MM.1S (cell line): ENCODE measurements at regions not wholly inside any gene's neighbourhood (a gene's known extent, or its start where the extent isn't known, plus 50 kb on each side); places are given as distances from the start of the nearest gene placed in this dataset.

Experiments used
- DNase-seq: peaks from one replicate; pipeline ENCODE4 v3.0.0-alpha.2; 2015
- H2AFZ ChIP-seq: fragments of 300-600 bp; sonication (generic); 2 replicates; pipeline ENCODE4 v1.6.0; 2016; ENCODE audit warnings: antibody characterized with exemption, low read length
- H3F3A ChIP-seq: fragments of 300-600 bp; sonication (generic); 2 replicates; pipeline ENCODE4 v1.6.1; 2016; ENCODE audit warnings: mild to moderate bottlenecking, antibody characterized with exemption, low read length, moderate library complexity, mixed read lengths; ENCODE audit not compliant: insufficient read depth
- H3K27ac ChIP-seq: fragments of 300-600 bp; sonication (generic); 2 replicates; pipeline ENCODE4 v1.5.1; 2016; ENCODE audit warnings: mild to moderate bottlenecking, low read length
- H3K27me3 ChIP-seq: fragments of 300-600 bp; sonication (generic); replicated peaks from 2 replicates; pipeline ENCODE4 v1.6.0; 2016; ENCODE audit warnings: low read length; ENCODE audit not compliant: insufficient read depth
- H3K36me3 ChIP-seq: fragments of 300-600 bp; sonication (generic); replicated peaks from 2 replicates; pipeline ENCODE4 v1.6.1; 2016; ENCODE audit warnings: mild to moderate bottlenecking, low read length, mixed read lengths; ENCODE audit not compliant: insufficient read depth
- H3K4me1 ChIP-seq: fragments of 300-600 bp; sonication (generic); 2 replicates; pipeline ENCODE4 v1.6.1; 2016; ENCODE audit warnings: low read length, mixed read lengths
- H3K4me2 ChIP-seq: fragments of 300-600 bp; sonication (generic); 2 replicates; pipeline ENCODE4 v1.6.0; 2016; ENCODE audit warnings: low read depth, low read length
- H3K4me3 ChIP-seq: fragments of 300-600 bp; sonication (generic); 2 replicates; pipeline ENCODE4 v1.5.1; 2016; ENCODE audit warnings: low read length, mixed read lengths
- H3K79me2 ChIP-seq: fragments of 300-600 bp; sonication (generic); 2 replicates; pipeline ENCODE4 v1.6.1; 2016; ENCODE audit warnings: mixed run types, low read length, mixed read lengths
- H3K9ac ChIP-seq: fragments of 300-600 bp; sonication (generic); 2 replicates; pipeline ENCODE4 v1.6.1; 2016; ENCODE audit warnings: low read length, mixed read lengths
- H3K9me2 ChIP-seq: fragments of 300-600 bp; sonication (generic); replicated peaks from 2 replicates; pipeline ENCODE4 v1.6.1; 2016; ENCODE audit warnings: mild to moderate bottlenecking, low read length, mixed read lengths; ENCODE audit not compliant: insufficient read depth
- H3K9me3 ChIP-seq: fragments of 300-600 bp; sonication (generic); replicated peaks from 2 replicates; pipeline ENCODE4 v1.6.1; 2016; ENCODE audit warnings: mild to moderate bottlenecking, low read length, mixed read lengths; ENCODE audit not compliant: insufficient read depth
- H4K20me1 ChIP-seq: fragments of 300-600 bp; sonication (generic); 2 replicates; pipeline ENCODE4 v1.6.1; 2016; ENCODE audit warnings: mild to moderate bottlenecking, low read length, moderate library complexity, mixed read lengths; ENCODE audit not compliant: insufficient read depth
- EZH2 ChIP-seq: fragments of 300-600 bp; sonication (generic); optimal IDR thresholded peaks from 2 replicates; pipeline ENCODE3; 2017; ENCODE audit warnings: low read depth, mild to moderate bottlenecking, antibody characterized with exemption, low read length, mixed read lengths
- EZH2phosphoT487 ChIP-seq: fragments of 300-600 bp; sonication (generic); IDR thresholded peaks from 2 replicates; pipeline ENCODE4 v1.6.1; 2018; ENCODE audit warnings: antibody characterized with exemption, low read length
- TF ChIP-seq, protein P1 (sequence below): fragments of 300-600 bp; sonication (generic); IDR thresholded peaks from 2 replicates; pipeline ENCODE4 v1.5.1; 2016; ENCODE audit warnings: antibody characterized with exemption, low read length, mixed read lengths

DNA sequence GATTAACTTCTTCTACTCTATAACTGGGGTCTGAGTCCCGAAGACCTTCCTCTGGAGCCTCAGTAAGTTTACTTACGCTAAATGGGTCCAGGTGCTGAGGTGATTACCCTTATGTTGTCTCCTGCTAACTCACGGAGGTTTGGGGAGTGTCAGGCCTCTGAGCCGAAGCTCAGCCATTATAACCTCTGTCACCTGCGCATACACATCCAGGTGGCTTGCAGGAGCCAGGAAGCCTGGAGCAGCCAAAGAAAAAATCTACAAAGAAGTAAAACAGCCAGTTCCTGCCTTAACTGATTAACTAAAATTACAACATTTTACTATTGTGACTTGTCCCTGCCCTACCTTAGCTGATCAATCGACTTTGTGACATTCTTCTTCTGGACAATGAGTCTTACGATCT is 350.7 kb downstream of the GLRX3 start:
- TF ChIP-seq, protein P1, sequence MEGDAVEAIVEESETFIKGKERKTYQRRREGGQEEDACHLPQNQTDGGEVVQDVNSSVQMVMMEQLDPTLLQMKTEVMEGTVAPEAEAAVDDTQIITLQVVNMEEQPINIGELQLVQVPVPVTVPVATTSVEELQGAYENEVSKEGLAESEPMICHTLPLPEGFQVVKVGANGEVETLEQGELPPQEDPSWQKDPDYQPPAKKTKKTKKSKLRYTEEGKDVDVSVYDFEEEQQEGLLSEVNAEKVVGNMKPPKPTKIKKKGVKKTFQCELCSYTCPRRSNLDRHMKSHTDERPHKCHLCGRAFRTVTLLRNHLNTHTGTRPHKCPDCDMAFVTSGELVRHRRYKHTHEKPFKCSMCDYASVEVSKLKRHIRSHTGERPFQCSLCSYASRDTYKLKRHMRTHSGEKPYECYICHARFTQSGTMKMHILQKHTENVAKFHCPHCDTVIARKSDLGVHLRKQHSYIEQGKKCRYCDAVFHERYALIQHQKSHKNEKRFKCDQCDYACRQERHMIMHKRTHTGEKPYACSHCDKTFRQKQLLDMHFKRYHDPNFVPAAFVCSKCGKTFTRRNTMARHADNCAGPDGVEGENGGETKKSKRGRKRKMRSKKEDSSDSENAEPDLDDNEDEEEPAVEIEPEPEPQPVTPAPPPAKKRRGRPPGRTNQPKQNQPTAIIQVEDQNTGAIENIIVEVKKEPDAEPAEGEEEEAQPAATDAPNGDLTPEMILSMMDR: no peak
- no peak for TF ChIP-seq EZH2
- TF ChIP-seq EZH2phosphoT487: no peak
- Histone ChIP-seq H3K9me2 (no peaks in the 10 kb centered on the region), H3K9me3 (no peaks in the 10 kb centered on the region), H2AFZ (no peak overlapping the region), H4K20me1 (no peaks in the 10 kb centered on the region), H3F3A (no peaks in the 10 kb centered on the region), H3K4me3 (no peak overlapping the region), H3K36me3 (no peaks in the 10 kb centered on the region), H3K79me2 (no peaks in the 10 kb centered on the region), H3K27me3 (no peaks in the 10 kb centered on the region), H3K9ac (no peak overlapping the region), H3K27ac (no peak overlapping the region), H3K4me1 (no peaks in the 10 kb centered on the region), H3K4me2 (no peak overlapping the region)
- no peak for DNase-seq

DNA sequence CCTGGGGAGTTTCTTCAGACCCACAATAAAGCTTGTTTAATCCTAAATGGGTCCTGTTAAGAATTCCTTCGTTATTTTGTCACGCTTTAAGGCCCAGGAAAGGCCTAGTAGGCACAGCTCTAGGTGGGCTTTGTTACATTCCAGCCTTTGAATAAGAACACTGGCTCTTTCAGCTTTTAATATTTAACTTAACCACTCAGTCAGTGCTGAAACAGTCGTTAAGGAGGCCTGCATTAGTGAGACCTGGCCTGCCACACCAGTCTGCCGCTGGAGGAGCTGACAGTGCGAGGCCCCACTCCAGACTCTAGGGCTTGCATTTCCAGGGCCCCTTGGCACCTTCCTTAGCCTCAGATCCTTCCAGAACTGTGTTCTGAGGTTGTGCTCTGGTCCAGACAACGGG is 351.4 kb downstream of the GLRX3 start:
- H3K4me2 ChIP-seq: no peak overlapping the region
- H2AFZ ChIP-seq: no peak overlapping the region
- no peaks in the 10 kb centered on the region for H4K20me1 ChIP-seq
- no peaks in the 10 kb centered on the region for H3K27me3 ChIP-seq
- H3K9ac ChIP-seq: no peak overlapping the region
- TF ChIP-seq, protein P1: no peak
- TF ChIP-seq EZH2: no peak
- TF ChIP-seq EZH2phosphoT487: no peak
- no peak overlapping the region for H3K4me3 ChIP-seq
- no peaks in the 10 kb centered on the region for H3K4me1 ChIP-seq
- H3K36me3 ChIP-seq: no peaks in the 10 kb centered on the region
- H3K9me2 ChIP-seq: no peaks in the 10 kb centered on the region
- H3K27ac ChIP-seq: no peak overlapping the region
- H3K79me2 ChIP-seq: no peaks in the 10 kb centered on the region
- no peaks in the 10 kb centered on the region for H3F3A ChIP-seq
- H3K9me3 ChIP-seq: no peaks in the 10 kb centered on the region
- DNase-seq: no peak

DNA sequence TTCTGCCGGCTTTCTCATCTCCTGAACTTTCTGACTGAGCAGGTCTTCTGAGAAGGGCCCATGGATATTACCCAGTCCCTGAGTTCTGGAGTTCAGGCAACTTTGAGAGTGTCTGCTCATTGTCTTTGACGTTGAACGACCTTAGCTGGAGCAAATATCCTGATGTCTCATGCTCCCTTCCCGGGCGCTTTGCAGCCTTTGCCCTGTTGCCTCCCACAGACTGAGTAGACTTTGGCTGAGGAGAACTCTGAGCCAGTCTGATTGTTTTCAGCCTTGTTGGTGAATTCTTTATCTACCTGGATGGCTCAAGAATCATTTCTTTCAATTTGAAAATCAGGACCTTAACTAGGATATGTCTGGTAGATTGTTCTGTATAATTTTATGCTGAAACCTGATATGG is 353.7 kb downstream of the GLRX3 start:
- H3K79me2 ChIP-seq: no peaks in the 10 kb centered on the region
- no peaks in the 10 kb centered on the region for H4K20me1 ChIP-seq
- H3F3A ChIP-seq: no peaks in the 10 kb centered on the region
- no peaks in the 10 kb centered on the region for H3K9me2 ChIP-seq
- H3K9me3 ChIP-seq: no peaks in the 10 kb centered on the region
- H3K27me3 ChIP-seq: no peaks in the 10 kb centered on the region
- no peak overlapping the region for H3K27ac ChIP-seq
- no peak for TF ChIP-seq EZH2
- TF ChIP-seq EZH2phosphoT487: no peak
- TF ChIP-seq, protein P1: no peak
- DNase-seq: no peak
- no peaks in the 10 kb centered on the region for H3K36me3 ChIP-seq
- H3K4me2 ChIP-seq: no peak overlapping the region
- no peaks in the 10 kb centered on the region for H3K4me1 ChIP-seq
- no peak overlapping the region for H3K9ac ChIP-seq
- no peak overlapping the region for H2AFZ ChIP-seq
- no peak overlapping the region for H3K4me3 ChIP-seq
